ENCODE measurements at regions not wholly inside any gene's neighbourhood (a gene's known extent, or its start where the extent isn't known, plus 50 kb on each side); places are given as distances from the start of the nearest gene placed in this dataset.

DNA sequence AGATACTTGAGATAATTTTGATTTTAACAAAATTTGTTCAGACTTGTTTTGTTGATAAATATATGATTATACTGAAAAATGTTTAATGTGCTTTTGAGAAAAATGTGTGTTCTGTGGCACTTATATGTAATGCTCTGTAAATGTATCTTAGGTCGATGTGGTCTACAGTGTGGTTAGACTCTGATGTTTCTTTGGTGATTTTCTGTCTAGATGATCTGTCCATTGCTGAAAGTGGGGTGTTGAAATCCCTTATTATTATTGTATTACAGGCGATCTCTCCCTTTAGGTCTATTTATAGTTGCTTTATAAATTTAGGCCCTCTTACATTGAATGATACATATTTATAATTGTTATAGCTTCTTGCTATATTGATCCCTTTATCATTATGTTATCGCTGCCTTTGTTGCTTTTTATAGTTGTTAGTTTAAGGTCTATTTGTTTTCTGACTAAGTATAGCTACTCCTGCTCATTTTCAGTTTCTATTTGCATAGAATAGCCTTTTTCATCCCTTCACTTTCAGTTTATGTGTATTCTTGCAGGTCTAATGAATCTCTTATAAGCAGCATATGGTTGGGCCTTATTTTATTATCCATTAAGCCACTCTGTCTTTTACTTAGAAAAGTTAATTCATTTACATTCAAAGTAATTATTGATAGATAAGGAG, 124.3 kb downstream of the MRPS30 start:
- Histone ChIP-seq H3K27ac (ENCODE audit: low read depth, low read length) (no peak overlapping the region), H2AFZ (ENCODE audit: low read depth, low read length) (no peak overlapping the region), H3K9ac (ENCODE audit: low read length) (no peak overlapping the region), H4K20me1 (ENCODE audit: insufficient read depth, low read length) (no peaks in the 10 kb centered on the region), H3K27me3 (ENCODE audit: insufficient read depth, low read length) (no peaks in the 10 kb centered on the region), H3K36me3 (ENCODE audit: insufficient read depth, low read length) (no peaks in the 10 kb centered on the region), H3K4me2 (ENCODE audit: low read length) (no peak overlapping the region), H3K4me1 (ENCODE audit: insufficient read depth, low read length) (no peaks in the 10 kb centered on the region), H3K9me3 (ENCODE audit: insufficient read depth, low read depth, low read length) (no peaks in the 10 kb centered on the region), H3K4me3 (ENCODE audit: insufficient read depth, low read depth, low read length) (no peak overlapping the region), H3K79me2 (ENCODE audit: insufficient read depth, low read length) (no peaks in the 10 kb centered on the region)
- TF ChIP-seq, protein P1, sequence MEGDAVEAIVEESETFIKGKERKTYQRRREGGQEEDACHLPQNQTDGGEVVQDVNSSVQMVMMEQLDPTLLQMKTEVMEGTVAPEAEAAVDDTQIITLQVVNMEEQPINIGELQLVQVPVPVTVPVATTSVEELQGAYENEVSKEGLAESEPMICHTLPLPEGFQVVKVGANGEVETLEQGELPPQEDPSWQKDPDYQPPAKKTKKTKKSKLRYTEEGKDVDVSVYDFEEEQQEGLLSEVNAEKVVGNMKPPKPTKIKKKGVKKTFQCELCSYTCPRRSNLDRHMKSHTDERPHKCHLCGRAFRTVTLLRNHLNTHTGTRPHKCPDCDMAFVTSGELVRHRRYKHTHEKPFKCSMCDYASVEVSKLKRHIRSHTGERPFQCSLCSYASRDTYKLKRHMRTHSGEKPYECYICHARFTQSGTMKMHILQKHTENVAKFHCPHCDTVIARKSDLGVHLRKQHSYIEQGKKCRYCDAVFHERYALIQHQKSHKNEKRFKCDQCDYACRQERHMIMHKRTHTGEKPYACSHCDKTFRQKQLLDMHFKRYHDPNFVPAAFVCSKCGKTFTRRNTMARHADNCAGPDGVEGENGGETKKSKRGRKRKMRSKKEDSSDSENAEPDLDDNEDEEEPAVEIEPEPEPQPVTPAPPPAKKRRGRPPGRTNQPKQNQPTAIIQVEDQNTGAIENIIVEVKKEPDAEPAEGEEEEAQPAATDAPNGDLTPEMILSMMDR (IDR thresholded peaks at IDR 0.05; ENCODE audit: insufficient read depth, low read depth, low read length) = no peak
- TF ChIP-seq EZH2 (IDR thresholded peaks at IDR 0.05; ENCODE audit: insufficient read depth, low read length) = no peak
- Mint-ChIP-seq H3K27me3 (ENCODE audit: low read depth, unreplicated experiment) (no peaks in the 10 kb centered on the region), H3K9me3 (ENCODE audit: unreplicated experiment) (no peaks in the 10 kb centered on the region), H3K4me3 (ENCODE audit: unreplicated experiment) (no peak overlapping the region), H3K36me3 (ENCODE audit: low read depth, unreplicated experiment) (no peaks in the 10 kb centered on the region), H3K27ac (ENCODE audit: unreplicated experiment) (no peak overlapping the region), H3K4me1 (ENCODE audit: low read depth, unreplicated experiment) (no peaks in the 10 kb centered on the region)
- no peak for FAIRE-seq
- no peak for DNase-seq (ENCODE audit: low read depth)

DNA sequence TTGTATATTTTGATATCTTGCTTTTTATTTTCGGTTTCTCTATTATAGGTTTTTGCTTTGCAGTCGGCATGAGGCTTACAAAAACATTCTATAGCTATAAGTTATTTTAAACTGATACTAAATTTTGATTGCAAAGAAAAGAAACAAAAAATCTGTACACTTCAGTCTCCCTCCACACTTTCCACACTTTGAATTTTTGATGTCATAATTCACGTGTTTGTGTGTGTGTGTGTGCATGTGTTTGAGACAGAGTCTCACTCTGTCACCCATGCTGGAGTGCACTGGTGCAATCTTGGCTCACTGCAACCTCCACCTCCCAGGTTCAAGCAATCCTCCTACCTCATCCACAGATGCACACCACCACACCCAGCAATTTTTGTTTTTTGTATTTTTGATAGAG, 124.9 kb downstream of the MRPS30 start:
- no peak overlapping the region for H3K27ac ChIP-seq (ENCODE audit: low read depth, low read length)
- H3K27me3 ChIP-seq (ENCODE audit: insufficient read depth, low read length) = no peaks in the 10 kb centered on the region
- DNase-seq (ENCODE audit: low read depth) (no peak), FAIRE-seq (no peak)
- H3K4me2 ChIP-seq (ENCODE audit: low read length) = no peak overlapping the region
- no peaks in the 10 kb centered on the region for H3K36me3 ChIP-seq (ENCODE audit: insufficient read depth, low read length)
- H4K20me1 ChIP-seq (ENCODE audit: insufficient read depth, low read length) = no peaks in the 10 kb centered on the region
- Mint-ChIP-seq H3K27me3 (ENCODE audit: low read depth, unreplicated experiment) (no peaks in the 10 kb centered on the region), H3K36me3 (ENCODE audit: low read depth, unreplicated experiment) (no peaks in the 10 kb centered on the region), H3K9me3 (ENCODE audit: unreplicated experiment) (no peaks in the 10 kb centered on the region), H3K27ac (ENCODE audit: unreplicated experiment) (no peak overlapping the region), H3K4me1 (ENCODE audit: low read depth, unreplicated experiment) (no peaks in the 10 kb centered on the region), H3K4me3 (ENCODE audit: unreplicated experiment) (no peak overlapping the region)
- TF ChIP-seq, protein P1 (IDR thresholded peaks at IDR 0.05; ENCODE audit: insufficient read depth, low read depth, low read length) = no peak
- H3K9me3 ChIP-seq (ENCODE audit: insufficient read depth, low read depth, low read length) = no peaks in the 10 kb centered on the region
- no peaks in the 10 kb centered on the region for H3K4me1 ChIP-seq (ENCODE audit: insufficient read depth, low read length)
- H2AFZ ChIP-seq (ENCODE audit: low read depth, low read length) = no peak overlapping the region
- no peak overlapping the region for H3K9ac ChIP-seq (ENCODE audit: low read length)
- no peak overlapping the region for H3K4me3 ChIP-seq (ENCODE audit: insufficient read depth, low read depth, low read length)
- H3K79me2 ChIP-seq (ENCODE audit: insufficient read depth, low read length) = no peaks in the 10 kb centered on the region

DNA sequence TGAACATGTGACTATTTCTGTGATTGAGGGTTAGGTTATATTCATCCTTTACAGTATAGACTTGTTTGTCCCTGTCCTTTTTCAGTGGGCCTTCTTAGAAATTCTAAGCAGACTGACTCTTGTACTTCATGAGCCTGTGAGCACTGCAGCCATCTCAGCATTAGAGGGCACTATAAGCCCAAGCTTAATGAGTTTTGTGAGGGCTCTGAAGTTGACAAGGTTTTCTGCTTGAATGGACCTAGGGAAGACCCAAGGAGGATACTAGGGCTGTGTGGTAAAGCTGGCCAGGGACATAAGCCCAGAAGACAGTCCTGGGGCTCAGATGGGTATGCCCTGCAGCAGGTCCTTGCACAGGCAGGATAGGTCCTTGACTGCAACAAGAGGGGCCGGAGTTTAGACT, 126.5 kb downstream of the MRPS30 start:
- Histone ChIP-seq H3K27me3 (ENCODE audit: insufficient read depth, low read length) (no peaks in the 10 kb centered on the region), H3K79me2 (ENCODE audit: insufficient read depth, low read length) (no peaks in the 10 kb centered on the region), H3K9me3 (ENCODE audit: insufficient read depth, low read depth, low read length) (no peaks in the 10 kb centered on the region), H4K20me1 (ENCODE audit: insufficient read depth, low read length) (no peaks in the 10 kb centered on the region), H2AFZ (ENCODE audit: low read depth, low read length) (no peak overlapping the region), H3K9ac (ENCODE audit: low read length) (no peak overlapping the region), H3K4me2 (ENCODE audit: low read length) (no peak overlapping the region), H3K36me3 (ENCODE audit: insufficient read depth, low read length) (no peaks in the 10 kb centered on the region), H3K4me3 (ENCODE audit: insufficient read depth, low read depth, low read length) (no peak overlapping the region), H3K27ac (ENCODE audit: low read depth, low read length) (no peak overlapping the region), H3K4me1 (ENCODE audit: insufficient read depth, low read length) (no peaks in the 10 kb centered on the region)
- Mint-ChIP-seq H3K36me3 (ENCODE audit: low read depth, unreplicated experiment) (no peaks in the 10 kb centered on the region), H3K4me1 (ENCODE audit: low read depth, unreplicated experiment) (no peaks in the 10 kb centered on the region), H3K27ac (ENCODE audit: unreplicated experiment) (no peak overlapping the region), H3K4me3 (ENCODE audit: unreplicated experiment) (no peak overlapping the region), H3K27me3 (ENCODE audit: low read depth, unreplicated experiment) (no peaks in the 10 kb centered on the region), H3K9me3 (ENCODE audit: unreplicated experiment) (no peaks in the 10 kb centered on the region)
- no peak for DNase-seq (ENCODE audit: low read depth)
- FAIRE-seq = no peak
- no peak for TF ChIP-seq EZH2 (IDR thresholded peaks at IDR 0.05; ENCODE audit: insufficient read depth, low read length)
- TF ChIP-seq, protein P1 (IDR thresholded peaks at IDR 0.05; ENCODE audit: insufficient read depth, low read depth, low read length) = peak; percentile 33

Data from astrocyte (in vitro differentiated cells and primary cell).